Stomach (tissue), 8 donors: ENCODE measurements at regions not wholly inside any gene's neighbourhood (a gene's known extent, or its start where the extent isn't known, plus 50 kb on each side); places are given as distances from the start of the nearest gene placed in this dataset.

Source experiments
- DNase-seq, 2 donors: peaks; one replicate each; pipeline versions ENCODE4 v3.0.0 to v3.0.0-alpha.2; 2013 to 2019
- H3K27ac ChIP-seq, 5 donors: fragments of 200-600 bp in 4 of 5; sonication (generic) in 4 of 5; one replicate each; pipeline ENCODE4 v1.5.1; 2013 to 2019; ENCODE audit warnings: mild to moderate bottlenecking in 1 of 5, moderate library complexity in 1 of 5
- H3K27me3 ChIP-seq, 3 donors: fragments of 200-600 bp; sonication (generic); one replicate each; pipeline ENCODE4 v1.5.1; 2017 to 2019; ENCODE audit warnings: mixed run types in 1 of 3
- H3K36me3 ChIP-seq, 4 donors: fragments of 200-600 bp; sonication (generic); 1 replicate in 3 of 4; 2 replicates in 1 of 4; pipeline ENCODE4 v1.5.1; 2016 to 2019
- H3K4me1 ChIP-seq, 4 donors: fragments of 200-600 bp; sonication (generic); one replicate each; pipeline ENCODE4 v1.5.1; 2016 to 2019
- H3K4me3 ChIP-seq, 4 donors: fragments of 200-600 bp; sonication (generic) in 3 of 4; one replicate each; pipeline ENCODE4 v1.5.1; 2016 to 2019; ENCODE audit warnings: mild to moderate bottlenecking in 1 of 4
- H3K9me3 ChIP-seq, 4 donors: fragments of 200-600 bp; sonication (generic); one replicate each; pipeline ENCODE4 v1.5.1; 2016 to 2019
- EP300 ChIP-seq: sonication (generic); formaldehyde crosslinking; IDR thresholded peaks from one replicate; pipeline ENCODE4 v1.6.1; 2017; ENCODE audit warnings: antibody characterized with exemption
- POLR2A ChIP-seq, 4 donors: fragments of 450-650 bp; IDR thresholded peaks; one replicate each; pipeline ENCODE4 v1.6.1; 2016; ENCODE audit warnings: antibody characterized with exemption in 4 of 4, control low read depth in 2 of 4, mild to moderate bottlenecking in 1 of 4, moderate library complexity in 1 of 4
- POLR2AphosphoS5 ChIP-seq, 3 donors: sonication (generic); formaldehyde crosslinking; IDR thresholded peaks; one replicate each; pipeline ENCODE4 v1.6.1; 2016; ENCODE audit warnings: antibody characterized with exemption in 3 of 3
- WGBS, 5 donors: extraction: QIAGEN DNeasy Blood & Tissue Kit in 3 of 5; methylation state at CpG; one replicate each; pipeline versions ENCODE4 v1.1.5 to v1.1.7; 2013 to 2018; 5-methylcytosine and 5-hydroxymethylcytosine counted together
- intact Hi-C: fragments of 100-400 bp; cut with DNase I; formaldehyde crosslinking; loops from one replicate; pipeline ENCODE4 v1.15.1; 2023; ENCODE audit warnings: low total_unique reads
- TF ChIP-seq, protein P1 (sequence below), 7 experiments: fragments of 450-650 bp in 4 of 7; fragments of 200-600 bp in 3 of 7; sonication (generic) in 3 of 7; IDR thresholded peaks; one replicate each; pipeline ENCODE4 v1.5.1; 2016 to 2019; ENCODE audit warnings: antibody characterized with exemption in 7 of 7, control low read depth in 2 of 7, mild to moderate bottlenecking in 1 of 7
- donor health status: healthy with polysubstance abuse.
- donor health status: Bipolar disorder and iron deficiency.
- donor health status: healthy.

DNA sequence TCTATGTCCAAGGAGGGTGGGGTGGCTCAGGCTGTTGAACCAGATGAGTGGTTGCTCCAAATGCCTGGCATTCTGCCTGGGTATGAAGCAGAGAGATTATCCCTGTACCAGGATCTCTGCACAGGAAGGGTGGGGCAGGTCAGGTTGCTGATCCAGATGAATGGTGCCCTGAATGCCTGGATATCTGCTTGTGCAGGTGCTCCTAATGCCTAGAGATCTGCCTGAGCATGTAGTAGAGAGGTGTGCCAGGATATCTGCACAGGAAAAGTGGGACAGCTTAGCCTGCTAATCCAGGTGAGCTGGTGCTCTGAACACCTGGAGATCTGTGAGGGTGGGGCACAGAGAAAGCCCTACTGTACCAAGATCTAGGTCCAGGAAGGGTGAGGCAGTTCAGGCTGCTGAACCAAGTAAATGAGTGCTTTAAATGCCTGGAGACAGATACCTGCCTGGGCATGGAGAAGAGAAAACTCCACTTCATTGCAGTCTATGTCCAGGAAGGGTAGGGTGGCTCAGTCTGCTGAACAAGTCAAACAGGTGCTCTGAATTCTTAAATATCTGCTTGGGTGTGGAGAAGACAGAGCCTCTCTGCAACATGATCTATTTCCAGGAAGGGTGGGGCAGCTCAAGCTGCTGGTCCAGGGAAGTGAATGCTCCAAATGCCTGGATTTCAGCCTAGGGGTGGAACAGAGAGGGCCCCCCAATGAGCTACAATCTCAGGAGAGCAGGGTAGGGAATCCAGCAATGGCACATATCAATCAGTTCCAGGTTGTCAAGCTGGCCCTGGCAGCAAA, 189.4 kb upstream of the DMRTA1 start:
- Histone ChIP-seq H3K27ac (no peak overlapping the region), H3K4me1 (no peaks in the 10 kb centered on the region), H3K9me3 (peaks cover 0 to 19% (median 17%) of the 10 kb centered on the region in 4 donors), H3K27me3 (no peaks in the 10 kb centered on the region), H3K36me3 (no peaks in the 10 kb centered on the region), H3K4me3 (no peak overlapping the region)
- no peak for DNase-seq
- TF ChIP-seq EP300 (no peak), POLR2A (IDR thresholded peaks at IDR 0.05) (no peak), POLR2AphosphoS5 (IDR thresholded peaks at IDR 0.05) (no peak)
- TF ChIP-seq, protein P1, sequence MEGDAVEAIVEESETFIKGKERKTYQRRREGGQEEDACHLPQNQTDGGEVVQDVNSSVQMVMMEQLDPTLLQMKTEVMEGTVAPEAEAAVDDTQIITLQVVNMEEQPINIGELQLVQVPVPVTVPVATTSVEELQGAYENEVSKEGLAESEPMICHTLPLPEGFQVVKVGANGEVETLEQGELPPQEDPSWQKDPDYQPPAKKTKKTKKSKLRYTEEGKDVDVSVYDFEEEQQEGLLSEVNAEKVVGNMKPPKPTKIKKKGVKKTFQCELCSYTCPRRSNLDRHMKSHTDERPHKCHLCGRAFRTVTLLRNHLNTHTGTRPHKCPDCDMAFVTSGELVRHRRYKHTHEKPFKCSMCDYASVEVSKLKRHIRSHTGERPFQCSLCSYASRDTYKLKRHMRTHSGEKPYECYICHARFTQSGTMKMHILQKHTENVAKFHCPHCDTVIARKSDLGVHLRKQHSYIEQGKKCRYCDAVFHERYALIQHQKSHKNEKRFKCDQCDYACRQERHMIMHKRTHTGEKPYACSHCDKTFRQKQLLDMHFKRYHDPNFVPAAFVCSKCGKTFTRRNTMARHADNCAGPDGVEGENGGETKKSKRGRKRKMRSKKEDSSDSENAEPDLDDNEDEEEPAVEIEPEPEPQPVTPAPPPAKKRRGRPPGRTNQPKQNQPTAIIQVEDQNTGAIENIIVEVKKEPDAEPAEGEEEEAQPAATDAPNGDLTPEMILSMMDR (IDR thresholded peaks at IDR 0.05) = no peak
- intact Hi-C loops = no loop called here

DNA sequence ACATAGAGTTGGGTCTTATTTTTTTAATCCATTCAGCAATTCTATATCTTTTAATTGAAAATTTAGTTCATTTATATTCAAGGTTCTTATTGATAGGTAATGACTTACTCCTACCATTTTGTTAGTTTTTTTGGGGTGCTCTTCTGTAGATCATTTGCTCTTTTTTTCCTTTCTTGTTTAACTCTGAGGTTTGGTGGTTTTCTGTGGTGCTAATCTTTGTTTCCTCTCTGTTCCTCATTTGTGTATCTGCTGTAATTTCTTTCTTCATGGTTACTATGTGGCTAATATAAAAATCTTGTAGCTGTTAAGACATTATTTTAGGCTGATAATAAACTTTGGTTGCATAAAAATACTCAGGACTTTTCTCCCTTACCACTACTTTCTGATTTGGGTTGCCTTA, 181.6 kb upstream of the DMRTA1 start:
- Histone ChIP-seq H3K27me3 (no peaks in the 10 kb centered on the region), H3K36me3 (no peaks in the 10 kb centered on the region), H3K27ac (no peak overlapping the region), H3K4me3 (no peak overlapping the region), H3K4me1 (no peaks in the 10 kb centered on the region), H3K9me3 (peaks cover 0 to 23% (median 12%) of the 10 kb centered on the region in 4 donors)
- intact Hi-C loops = no loop called here
- TF ChIP-seq POLR2AphosphoS5 (IDR thresholded peaks at IDR 0.05) (no peak), POLR2A (IDR thresholded peaks at IDR 0.05) (no peak), EP300 (no peak)
- TF ChIP-seq, protein P1 (IDR thresholded peaks at IDR 0.05) = no peak
- no peak for DNase-seq

DNA sequence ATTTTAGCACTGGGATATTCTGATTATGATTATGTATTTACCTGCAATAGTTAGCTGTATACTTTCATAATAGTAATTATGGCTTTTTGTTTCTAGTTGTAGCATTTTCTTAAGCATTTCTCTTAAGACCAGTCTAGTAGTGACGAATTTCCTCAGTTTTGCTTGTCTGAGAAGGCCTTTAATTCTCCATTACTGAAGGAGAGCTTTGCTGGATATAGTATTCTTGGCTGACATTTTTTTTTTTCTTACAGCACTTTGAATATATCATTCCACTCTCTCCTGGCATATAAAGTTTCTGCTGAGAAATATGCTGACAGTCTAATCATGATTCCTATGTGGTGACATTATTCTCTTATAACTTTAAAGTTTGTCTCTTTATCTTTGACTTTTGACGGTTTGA, 181.1 kb upstream of the DMRTA1 start:
- WGBS, 5 donors = 63 to 75% (median 71%) methylated on average over 2 of the region's 2 CpGs
- no peak for DNase-seq
- Histone ChIP-seq H3K9me3 (peaks cover 0 to 23% (median 12%) of the 10 kb centered on the region in 4 donors), H3K27me3 (no peaks in the 10 kb centered on the region), H3K27ac (no peak overlapping the region), H3K4me3 (no peak overlapping the region), H3K4me1 (no peaks in the 10 kb centered on the region), H3K36me3 (no peaks in the 10 kb centered on the region)
- no peak for TF ChIP-seq EP300
- TF ChIP-seq POLR2AphosphoS5 (IDR thresholded peaks at IDR 0.05) = no peak
- TF ChIP-seq, protein P1 (IDR thresholded peaks at IDR 0.05) = no peak
- no peak for TF ChIP-seq POLR2A (IDR thresholded peaks at IDR 0.05)
- intact Hi-C loops = no loop called here

DNA sequence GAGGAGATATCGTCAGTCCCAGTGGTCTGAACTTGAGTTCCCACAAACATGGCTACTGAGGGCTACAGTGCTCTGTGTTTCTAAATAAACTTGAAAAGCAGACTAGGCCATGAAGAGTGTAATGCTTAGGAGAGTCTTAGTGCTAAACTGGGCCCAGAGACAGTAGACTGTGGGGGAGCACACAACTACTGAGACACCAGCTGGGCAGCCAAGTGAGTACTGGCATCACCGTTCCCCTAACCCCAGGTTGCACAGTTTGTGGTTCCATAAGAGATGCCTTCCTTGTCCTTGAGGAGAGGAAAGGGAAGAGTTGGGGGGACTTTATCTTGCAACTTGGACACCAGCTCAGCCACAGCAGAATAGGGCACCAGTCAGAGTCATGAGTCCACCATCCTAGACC, 172.1 kb upstream of the DMRTA1 start:
- no peaks in the 10 kb centered on the region for H3K36me3 ChIP-seq
- no peaks in the 10 kb centered on the region for H3K27me3 ChIP-seq
- WGBS, 5 donors = 87 to 100% (median 98%) methylated on average over 2 of the region's 2 CpGs
- intact Hi-C loops = no loop called here
- DNase-seq = no peak
- H3K9me3 ChIP-seq = no peaks in the 10 kb centered on the region
- H3K27ac ChIP-seq = no peak overlapping the region
- no peaks in the 10 kb centered on the region for H3K4me1 ChIP-seq
- TF ChIP-seq, protein P1 (IDR thresholded peaks at IDR 0.05) = no peak
- TF ChIP-seq EP300 (no peak), POLR2A (IDR thresholded peaks at IDR 0.05) (no peak), POLR2AphosphoS5 (IDR thresholded peaks at IDR 0.05) (no peak)
- H3K4me3 ChIP-seq = no peak overlapping the region
